Heart left ventricle (tissue), 13 donors: ENCODE measurements at regions not wholly inside any gene's neighbourhood (a gene's known extent, or its start where the extent isn't known, plus 50 kb on each side); places are given as distances from the start of the nearest gene placed in this dataset.

Experiments
- CTCF ChIP-seq, 12 donors: fragments of 200-600 bp; sonication (generic) in 4 of 12; IDR thresholded peaks; one replicate each; pipeline versions ENCODE4 v1.5.0 to v1.8.0; 2018 to 2022; ENCODE audit warnings: antibody characterized with exemption in 12 of 12, mild to moderate bottlenecking in 5 of 12
- POLR2A ChIP-seq, 2 donors: fragments of 450-650 bp; IDR thresholded peaks; one replicate each; pipeline ENCODE4 v1.6.1; 2017; ENCODE audit warnings: antibody characterized with exemption in 2 of 2, mild to moderate bottlenecking in 2 of 2, moderate library complexity in 2 of 2
- donor health status: ischemic (EF 13 %, LVEDD 7.1; RV severe dilation, severe dysfunction).
- donor health status: DM: no; HTN: yes; CAD: no.
- donor health status: DM: no; HTN: no; CAD: no.
- donor health status: ischemic (EF 25% LVEDD 6.9; RV normal size, moderate dysfunction).
- donor health status: ischemic (EF 25% LVEDD 5.7; RV mildly dilated, moderate dysfunction).
- donor health status: ischemic (EF 35%, LVEDD 5.7; RV mildly dilated, moderate dysfunction).
- donor health status: nonischemic (EF 11% LVEDD 7.7; RV severe dilation, severe dysfunction).
- donor health status: DM: yes; HTN: yes; CAD: no.
- donor health status: PGD.
- donor health status: ischemic (EF 29% LVEDD 5.4; RV normal size, mild dysfunction).
- donor health status: nonischemic (EF 23%, LVEDD 6.1; RV moderate dilation, normal function).

GRCh38 chr5:36496471-36496870, 109.9 kb upstream of the SLC1A3 start:
- no peak for TF ChIP-seq POLR2A (IDR thresholded peaks at IDR 0.05)
- TF ChIP-seq CTCF (IDR thresholded peaks at IDR 0.05), result no peak
